ENCODE measurements at regions not wholly inside any gene's neighbourhood (a gene's known extent, or its start where the extent isn't known, plus 50 kb on each side); places are given as distances from the start of the nearest gene placed in this dataset.

DNA sequence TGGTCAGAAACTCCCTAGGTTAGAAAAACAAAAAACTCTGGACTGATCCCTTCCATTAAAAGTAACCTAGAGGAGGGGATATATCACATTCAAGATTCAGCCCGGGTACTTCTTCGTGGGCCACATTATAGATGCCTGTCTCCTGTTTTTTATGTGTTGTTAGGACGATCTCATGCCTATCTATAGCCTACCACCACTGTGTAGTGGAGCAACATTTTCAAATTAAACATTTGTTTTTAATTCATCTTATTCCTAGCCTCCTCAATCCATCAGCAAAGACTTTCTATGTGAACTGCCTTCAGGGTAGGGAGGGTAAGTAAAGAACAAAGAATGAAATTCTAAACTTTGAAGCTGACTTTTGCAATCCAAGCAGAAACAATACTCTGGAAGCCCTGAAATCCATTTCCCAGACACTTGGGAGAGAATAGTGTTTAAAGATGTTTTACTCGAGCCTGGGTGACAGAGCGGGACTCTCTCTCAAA, 379.4 kb downstream of the ANXA1 start:
- no peaks in the 10 kb centered on the region for H3K36me3 ChIP-seq (ENCODE audit: control insufficient read depth, low read length)
- H3K9me2 ChIP-seq (replicated peaks; ENCODE audit: control insufficient read depth, low read length): no peaks in the 10 kb centered on the region
- H3F3A ChIP-seq (ENCODE audit: control insufficient read depth, insufficient read depth): no peaks in the 10 kb centered on the region
- H3K27ac ChIP-seq (ENCODE audit: low read depth, low read length): no peak overlapping the region
- TF ChIP-seq, protein P1, sequence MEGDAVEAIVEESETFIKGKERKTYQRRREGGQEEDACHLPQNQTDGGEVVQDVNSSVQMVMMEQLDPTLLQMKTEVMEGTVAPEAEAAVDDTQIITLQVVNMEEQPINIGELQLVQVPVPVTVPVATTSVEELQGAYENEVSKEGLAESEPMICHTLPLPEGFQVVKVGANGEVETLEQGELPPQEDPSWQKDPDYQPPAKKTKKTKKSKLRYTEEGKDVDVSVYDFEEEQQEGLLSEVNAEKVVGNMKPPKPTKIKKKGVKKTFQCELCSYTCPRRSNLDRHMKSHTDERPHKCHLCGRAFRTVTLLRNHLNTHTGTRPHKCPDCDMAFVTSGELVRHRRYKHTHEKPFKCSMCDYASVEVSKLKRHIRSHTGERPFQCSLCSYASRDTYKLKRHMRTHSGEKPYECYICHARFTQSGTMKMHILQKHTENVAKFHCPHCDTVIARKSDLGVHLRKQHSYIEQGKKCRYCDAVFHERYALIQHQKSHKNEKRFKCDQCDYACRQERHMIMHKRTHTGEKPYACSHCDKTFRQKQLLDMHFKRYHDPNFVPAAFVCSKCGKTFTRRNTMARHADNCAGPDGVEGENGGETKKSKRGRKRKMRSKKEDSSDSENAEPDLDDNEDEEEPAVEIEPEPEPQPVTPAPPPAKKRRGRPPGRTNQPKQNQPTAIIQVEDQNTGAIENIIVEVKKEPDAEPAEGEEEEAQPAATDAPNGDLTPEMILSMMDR (IDR thresholded peaks at IDR 0.05; ENCODE audit: low read depth, low read length, poor library complexity, severe bottlenecking): no peak
- TF ChIP-seq EZH2phosphoT487 (IDR thresholded peaks at IDR 0.05; ENCODE audit: borderline replicate concordance, low read length): no peak
- H3K4me3 ChIP-seq (ENCODE audit: low read length): no peak overlapping the region
- no peaks in the 10 kb centered on the region for H4K20me1 ChIP-seq (ENCODE audit: control insufficient read depth, insufficient read depth, low read depth, low read length)
- H3K4me1 ChIP-seq (ENCODE audit: control insufficient read depth, low read length): no peaks in the 10 kb centered on the region
- H3K79me2 ChIP-seq (ENCODE audit: control insufficient read depth, low read length): no peaks in the 10 kb centered on the region
- no peaks in the 10 kb centered on the region for H3K9me3 ChIP-seq (ENCODE audit: control insufficient read depth, insufficient read depth, low read length)
- H3K27me3 ChIP-seq (ENCODE audit: control insufficient read depth, low read length): no peaks in the 10 kb centered on the region
- no peak overlapping the region for H3K4me2 ChIP-seq (ENCODE audit: low read length)

DNA sequence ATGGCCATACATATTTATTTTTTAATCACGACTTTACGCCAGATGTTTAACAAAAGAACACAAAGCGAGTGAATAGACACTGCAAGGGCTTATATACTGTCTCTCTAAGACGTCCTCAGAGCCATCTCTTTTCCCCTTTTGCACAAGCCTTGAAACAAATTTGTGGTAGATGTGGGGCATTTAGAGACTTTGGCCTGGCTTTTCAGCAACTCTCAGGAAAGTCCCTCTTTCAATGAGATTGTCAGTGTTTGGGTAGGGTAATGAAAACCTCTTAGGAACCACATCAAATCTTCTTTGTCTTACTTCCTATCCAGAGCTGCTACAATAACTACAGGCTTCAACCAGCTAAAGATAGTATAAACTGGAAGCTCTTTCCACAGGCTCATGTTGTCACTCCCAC, 380.0 kb downstream of the ANXA1 start:
- Histone ChIP-seq H3K4me3 (ENCODE audit: low read length) (no peak overlapping the region), H3K27me3 (ENCODE audit: control insufficient read depth, low read length) (no peaks in the 10 kb centered on the region), H3K4me2 (ENCODE audit: low read length) (no peak overlapping the region), H3K4me1 (ENCODE audit: control insufficient read depth, low read length) (no peaks in the 10 kb centered on the region), H3K9me2 (replicated peaks; ENCODE audit: control insufficient read depth, low read length) (no peaks in the 10 kb centered on the region), H3K27ac (ENCODE audit: low read depth, low read length) (no peak overlapping the region), H3K9me3 (ENCODE audit: control insufficient read depth, insufficient read depth, low read length) (no peaks in the 10 kb centered on the region), H3K36me3 (ENCODE audit: control insufficient read depth, low read length) (no peaks in the 10 kb centered on the region), H3K79me2 (ENCODE audit: control insufficient read depth, low read length) (no peaks in the 10 kb centered on the region), H4K20me1 (ENCODE audit: control insufficient read depth, insufficient read depth, low read depth, low read length) (no peaks in the 10 kb centered on the region), H3F3A (ENCODE audit: control insufficient read depth, insufficient read depth) (no peaks in the 10 kb centered on the region)
- TF ChIP-seq, protein P1 (IDR thresholded peaks at IDR 0.05; ENCODE audit: low read depth, low read length, poor library complexity, severe bottlenecking): no peak
- no peak for TF ChIP-seq EZH2phosphoT487 (IDR thresholded peaks at IDR 0.05; ENCODE audit: borderline replicate concordance, low read length)

DNA sequence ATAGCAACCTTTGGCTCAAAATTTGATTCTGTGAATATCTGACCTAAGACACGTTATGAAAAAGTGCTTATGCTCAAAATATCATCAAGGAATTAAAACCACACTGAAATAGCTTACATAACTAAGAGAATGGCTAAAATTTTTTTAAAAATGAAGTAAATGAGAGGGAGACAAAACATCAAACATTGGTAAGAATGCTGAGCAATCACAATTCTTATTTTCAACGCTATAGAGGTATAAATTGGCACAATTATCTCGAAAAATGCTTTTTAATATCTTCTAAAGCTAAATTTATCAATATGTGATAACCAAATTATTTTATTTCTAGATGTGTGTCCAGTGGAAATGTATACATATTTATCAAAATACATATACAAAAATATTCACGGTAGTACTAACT, 381.3 kb downstream of the ANXA1 start:
- Histone ChIP-seq H3K4me3 (ENCODE audit: low read length) (no peak overlapping the region), H4K20me1 (ENCODE audit: control insufficient read depth, insufficient read depth, low read depth, low read length) (no peaks in the 10 kb centered on the region), H3K27me3 (ENCODE audit: control insufficient read depth, low read length) (no peaks in the 10 kb centered on the region), H3K9me2 (replicated peaks; ENCODE audit: control insufficient read depth, low read length) (no peaks in the 10 kb centered on the region), H3K79me2 (ENCODE audit: control insufficient read depth, low read length) (no peaks in the 10 kb centered on the region), H3K4me2 (ENCODE audit: low read length) (no peak overlapping the region), H3K36me3 (ENCODE audit: control insufficient read depth, low read length) (no peaks in the 10 kb centered on the region), H3K27ac (ENCODE audit: low read depth, low read length) (no peak overlapping the region), H3F3A (ENCODE audit: control insufficient read depth, insufficient read depth) (no peaks in the 10 kb centered on the region), H3K4me1 (ENCODE audit: control insufficient read depth, low read length) (no peaks in the 10 kb centered on the region), H3K9me3 (ENCODE audit: control insufficient read depth, insufficient read depth, low read length) (no peaks in the 10 kb centered on the region)
- no peak for TF ChIP-seq EZH2phosphoT487 (IDR thresholded peaks at IDR 0.05; ENCODE audit: borderline replicate concordance, low read length)
- TF ChIP-seq, protein P1 (IDR thresholded peaks at IDR 0.05; ENCODE audit: low read depth, low read length, poor library complexity, severe bottlenecking): no peak

All from DOHH2 (cell line).